H1 (cell line): ENCODE measurements at regions not wholly inside any gene's neighbourhood (a gene's known extent, or its start where the extent isn't known, plus 50 kb on each side); places are given as distances from the start of the nearest gene placed in this dataset.
A peak's percentile ranks its signal among the peaks of the same experiment; 100 is the strongest.

Experiments used
- CTCF ChIA-PET: fragments of 300-600 bp; sonication (Branson Sonifier 250); formaldehyde crosslinking; loops from one replicate; lab custom pipeline; 2021; ENCODE audit not compliant: partially characterized antibody; lab: Charles Lee
- POLR2A ChIA-PET: fragments of 300-600 bp; sonication (Branson Sonifier 250); formaldehyde crosslinking; loops from one replicate; lab custom pipeline; 2021; ENCODE audit warnings: inconsistent platforms; ENCODE audit not compliant: partially characterized antibody; lab: Charles Lee
- DNase-seq, 2 experiments: peaks; one replicate each; pipeline versions ENCODE4 v3.0.0 to v3.0.0-alpha.2; 2010 to 2022; ENCODE audit warnings: low spot score in 2 of 2, low read depth in 1 of 2, mixed read lengths in 1 of 2
- FAIRE-seq: peaks from 2 replicates; lab custom pipeline; 2011; peaks lifted over from hg19 to GRCh38; lab: Jason Lieb, UNC
- H2AFZ ChIP-seq: 2 replicates; pipeline ENCODE4 v1.8.1; 2012; ENCODE audit warnings: low read length, inconsistent platforms
- H2AK5ac ChIP-seq: 2 replicates; pipeline ENCODE4 v1.6.1; 2013; ENCODE audit warnings: low read depth, low read length
- H2BK120ac ChIP-seq: replicated peaks from 2 replicates; pipeline ENCODE3; 2013; ENCODE audit warnings: low read depth, low read length, inconsistent platforms
- H2BK12ac ChIP-seq: 2 replicates; pipeline ENCODE4 v1.6.1; 2013; ENCODE audit warnings: low read depth, low read length
- H2BK15ac ChIP-seq: 2 replicates; pipeline ENCODE4 v1.6.1; 2013; ENCODE audit warnings: low read length
- H2BK20ac ChIP-seq: 2 replicates; pipeline ENCODE4 v1.6.1; 2013; ENCODE audit warnings: low read length
- H2BK5ac ChIP-seq: 2 replicates; pipeline ENCODE4 v1.6.1; 2013; ENCODE audit warnings: low read depth, low read length
- H3K14ac ChIP-seq: 2 replicates; pipeline ENCODE4 v1.6.1; 2013; ENCODE audit warnings: inconsistent platforms; ENCODE audit not compliant: insufficient read length
- H3K18ac ChIP-seq: 2 replicates; pipeline ENCODE4 v1.6.1; 2013; ENCODE audit warnings: low read length; ENCODE audit errors: extremely low read depth
- H3K23ac ChIP-seq: 2 replicates; pipeline ENCODE4 v1.6.1; 2013; ENCODE audit warnings: inconsistent platforms; ENCODE audit not compliant: insufficient read length
- H3K23me2 ChIP-seq: 2 replicates; pipeline ENCODE4 v1.6.1; 2013; ENCODE audit warnings: low read depth, low read length
- H3K27ac ChIP-seq: 2 replicates; pipeline ENCODE4 v1.6.1; 2011; ENCODE audit warnings: low read depth, low read length, inconsistent platforms
- H3K27me3 ChIP-seq, 4 experiments: replicated peaks in 1 of 4; 1 replicate in 1 of 4; 2 replicates in 3 of 4; pipeline versions ENCODE4 v1.6.1 to v1.8.1; 2011 to 2013; ENCODE audit warnings: low read length in 3 of 4, mild to moderate bottlenecking in 3 of 4, inconsistent platforms in 2 of 4, mixed read lengths in 2 of 4, moderate library complexity in 1 of 4; ENCODE audit not compliant: control insufficient read depth in 3 of 4, insufficient read depth in 3 of 4; ENCODE audit errors: extremely low read depth in 1 of 4
- H3K36me3 ChIP-seq, 4 experiments: 2 replicates each; pipeline versions ENCODE4 v1.6.1 to v1.8.1; 2011 to 2013; ENCODE audit warnings: mild to moderate bottlenecking in 4 of 4, low read length in 3 of 4, moderate library complexity in 2 of 4, control low read depth in 1 of 4, inconsistent platforms in 1 of 4; ENCODE audit not compliant: insufficient read depth in 4 of 4, control insufficient read depth in 2 of 4
- H3K4ac ChIP-seq: replicated peaks from 2 replicates; pipeline ENCODE3; 2013; ENCODE audit warnings: low read length, low read depth, mixed read lengths, inconsistent platforms; ENCODE audit not compliant: insufficient read length
- H3K4me1 ChIP-seq, 4 experiments: replicated peaks in 1 of 4; 1 replicate in 1 of 4; 2 replicates in 3 of 4; pipeline versions ENCODE4 v1.6.1 to v1.8.1; 2011 to 2013; ENCODE audit warnings: low read length in 3 of 4, inconsistent platforms in 2 of 4, mixed read lengths in 1 of 4; ENCODE audit not compliant: insufficient read depth in 4 of 4, control insufficient read depth in 3 of 4
- H3K4me2 ChIP-seq, 2 experiments: 2 replicates each; pipeline versions ENCODE4 v1.6.1 to v1.8.1; 2011 to 2013; ENCODE audit warnings: low read depth in 2 of 2, low read length in 2 of 2, control low read depth in 1 of 2, inconsistent platforms in 1 of 2, mild to moderate bottlenecking in 1 of 2; ENCODE audit not compliant: insufficient read depth in 1 of 2
- H3K4me3 ChIP-seq, 4 experiments: fragments of 200-600, 300-600 bp in 1 of 4; sonication (generic), shearing (Covaris generic), sonication (Bioruptor Twin) in 1 of 4; 2 replicates each; pipeline versions ENCODE4 v1.5.1 to v1.8.1; 2011 to 2016; ENCODE audit warnings: low read length in 4 of 4, low read depth in 3 of 4, control low read depth in 2 of 4, inconsistent platforms in 2 of 4, mild to moderate bottlenecking in 2 of 4, mixed read lengths in 1 of 4, moderate library complexity in 1 of 4; ENCODE audit not compliant: insufficient read depth in 2 of 4; ENCODE audit errors: extremely low read depth in 1 of 4
- H3K56ac ChIP-seq: replicated peaks from 2 replicates; pipeline ENCODE3; 2013; ENCODE audit warnings: low read depth, mild to moderate bottlenecking, mixed read lengths, low read length, inconsistent platforms; ENCODE audit not compliant: insufficient read length
- H3K79me1 ChIP-seq: 2 replicates; pipeline ENCODE4 v1.6.1; 2013; ENCODE audit warnings: low read depth, low read length, control low read depth
- H3K79me2 ChIP-seq, 2 experiments: 2 replicates each; pipeline versions ENCODE4 v1.6.1 to v1.8.1; 2012 to 2013; ENCODE audit warnings: low read length in 2 of 2, mild to moderate bottlenecking in 2 of 2, inconsistent platforms in 1 of 2; ENCODE audit not compliant: insufficient read depth in 2 of 2, control insufficient read depth in 1 of 2
- H3K9ac ChIP-seq, 4 experiments: replicated peaks in 1 of 4; 1 replicate in 1 of 4; 2 replicates in 3 of 4; pipeline versions ENCODE4 v1.6.1 to v1.8.1; 2011 to 2013; ENCODE audit warnings: low read depth in 3 of 4, low read length in 3 of 4, control low read depth in 2 of 4, mild to moderate bottlenecking in 2 of 4, moderate library complexity in 2 of 4, inconsistent platforms in 1 of 4; ENCODE audit errors: extremely low read depth in 1 of 4
- H3K9me3 ChIP-seq, 2 experiments: 2 replicates each; pipeline versions ENCODE4 v1.6.1 to v1.8.1; 2012 to 2013; ENCODE audit warnings: mild to moderate bottlenecking in 2 of 2, moderate library complexity in 2 of 2, control low read depth in 1 of 2, inconsistent platforms in 1 of 2, low read depth in 1 of 2, low read length in 1 of 2, mixed read lengths in 1 of 2; ENCODE audit not compliant: insufficient read depth in 2 of 2
- H4K20me1 ChIP-seq, 2 experiments: replicated peaks in 1 of 2; 2 replicates each; pipeline versions ENCODE3 to v1.8.1; 2011 to 2013; ENCODE audit warnings: inconsistent platforms in 2 of 2, low read length in 2 of 2, mild to moderate bottlenecking in 1 of 2; ENCODE audit not compliant: insufficient read depth in 2 of 2, control insufficient read depth in 1 of 2
- H4K5ac ChIP-seq: 2 replicates; pipeline ENCODE4 v1.6.1; 2013; ENCODE audit warnings: low read length, low read depth, mixed read lengths, inconsistent platforms; ENCODE audit not compliant: insufficient read length
- H4K8ac ChIP-seq: 2 replicates; pipeline ENCODE4 v1.8.0; 2013; ENCODE audit warnings: mild to moderate bottlenecking, moderate library complexity, low read length, inconsistent platforms; ENCODE audit not compliant: insufficient read depth; ENCODE audit errors: extremely low read depth
- H4K91ac ChIP-seq: replicated peaks from 2 replicates; pipeline ENCODE3; 2013; ENCODE audit warnings: low read length, mixed read lengths, inconsistent platforms; ENCODE audit not compliant: insufficient read length
- CHD1 ChIP-seq: IDR thresholded peaks from 2 replicates; pipeline ENCODE4 v1.6.1; 2012; ENCODE audit warnings: low read depth, low read length, improper control_type of control experiment
- EP300 ChIP-seq, 2 experiments: IDR thresholded peaks; 1 replicate in 1 of 2; 2 replicates in 1 of 2; pipeline ENCODE4 v1.6.1; 2011 to 2012; ENCODE audit warnings: low read depth in 2 of 2, low read length in 2 of 2, mild to moderate bottlenecking in 2 of 2, borderline replicate concordance in 1 of 2, inconsistent platforms in 1 of 2, moderate library complexity in 1 of 2
- PHF8 ChIP-seq: fragments of 200-600 bp; sonication (generic); conservative IDR thresholded peaks from 2 replicates; pipeline ENCODE4 v1.7.1; 2012; ENCODE audit warnings: low read depth, mild to moderate bottlenecking, inconsistent platforms, low read length, moderate library complexity
- WGBS, 2 experiments: shearing (Covaris generic) in 1 of 2; methylation state at CpG; one replicate each; pipeline versions ENCODE4 v1.1.6 to v1.1.7; 2013 to 2015; ENCODE audit warnings: low lambda C conversion rate in 2 of 2, mixed read lengths in 2 of 2, inconsistent platforms in 1 of 2, low coverage in 1 of 2, missing lambda C conversion rate in 1 of 2; ENCODE audit not compliant: insufficient replicate concordance in 2 of 2, insufficient coverage in 1 of 2, insufficient read length in 1 of 2; ENCODE audit errors: extremely low coverage in 1 of 2, missing lambda C conversion rate in 1 of 2; 5-methylcytosine and 5-hydroxymethylcytosine counted together

DNA sequence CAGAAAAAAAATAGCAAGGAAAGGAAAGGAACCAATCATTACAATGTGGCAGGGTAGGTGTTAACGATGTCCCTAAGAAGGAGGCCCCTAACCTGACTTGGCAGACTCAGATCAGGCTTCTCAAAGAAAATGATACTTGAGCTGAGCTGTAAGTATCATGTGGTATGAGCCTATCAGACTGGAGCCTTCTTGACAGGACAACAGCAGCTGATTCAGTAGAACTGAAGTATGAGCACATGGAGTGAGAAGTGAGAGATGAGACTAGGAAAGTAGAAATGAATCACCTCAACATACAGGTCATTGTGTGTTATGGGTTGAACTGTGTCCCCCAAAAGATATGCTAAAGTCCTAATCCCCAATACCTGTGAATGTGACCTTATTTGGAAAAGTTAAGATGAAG, 66.3 kb downstream of the MTERF1 start:
- Histone ChIP-seq H2BK120ac (no peak overlapping the region), H2BK12ac (no peak overlapping the region), H3K56ac (no peak overlapping the region), H3K4ac (no peak overlapping the region), H3K14ac (no peak overlapping the region), H3K9ac (no peak overlapping the region), H3K4me3 (no peak overlapping the region), H3K23ac (no peak overlapping the region), H2BK20ac (no peak overlapping the region), H4K20me1 (no peaks in the 10 kb centered on the region), H3K27me3 (no peaks in the 10 kb centered on the region), H3K4me1 (no peaks in the 10 kb centered on the region), H3K27ac (no peak overlapping the region), H3K23me2 (no peaks in the 10 kb centered on the region), H2AK5ac (no peak overlapping the region), H3K4me2 (no peak overlapping the region), H2AFZ (no peak overlapping the region), H3K36me3 (no peaks in the 10 kb centered on the region), H3K18ac (no peak overlapping the region), H3K9me3 (no peaks in the 10 kb centered on the region), H2BK5ac (no peak overlapping the region), H2BK15ac (no peak overlapping the region), H4K91ac (no peak overlapping the region), H4K8ac (no peak overlapping the region), H4K5ac (no peak overlapping the region), H3K79me2 (no peaks in the 10 kb centered on the region), H3K79me1 (no peaks in the 10 kb centered on the region)
- 94% methylated on average over 1 of the region's 1 CpG; no CpG with 5 or more reads in 1 of the 2 experiments for WGBS, 2 experiments
- FAIRE-seq (peak; percentile 42), DNase-seq (no peak)
- ChIA-PET CTCF (interaction anchor here (1.2 to 2.6 kb wide), 4 partner anchors 10 to 38 kb away, joined by 4 to 6 read pairs (median 5); no protein-coding TSS in a partner anchor), POLR2A (no interaction called here)
- TF ChIP-seq PHF8 (no peak), EP300 (IDR thresholded peaks at IDR 0.05; ENCODE audit: borderline replicate concordance in 1 of 2, low read depth in 2 of 2, low read length in 2 of 2) (no peak), CHD1 (no peak)
